CD4-positive, alpha-beta memory T cell (primary cell): ENCODE measurements at regions not wholly inside any gene's neighbourhood (a gene's known extent, or its start where the extent isn't known, plus 50 kb on each side); places are given as distances from the start of the nearest gene placed in this dataset.

Experiments
- CTCF ChIA-PET: fragments of 350-600 bp; sonication (Branson Sonifier 250); formaldehyde crosslinking; loops from one replicate; lab custom pipeline; 2021; ENCODE audit warnings: inconsistent platforms; ENCODE audit not compliant: partially characterized antibody; lab: Charles Lee
- POLR2A ChIA-PET: fragments of 350-600 bp; sonication (Branson Sonifier 250); formaldehyde crosslinking; loops from one replicate; lab custom pipeline; 2021; ENCODE audit not compliant: partially characterized antibody; lab: Charles Lee
- DNase-seq, 5 donors: peaks; one replicate each; pipeline versions ENCODE4 v3.0.0 to v3.0.0-alpha.2; 2020 to 2022; ENCODE audit warnings: mixed read lengths in 1 of 5
- H3K27ac ChIP-seq: one replicate; pipeline ENCODE4 v1.7.0; 2013; ENCODE audit warnings: low read depth, low read length
- H3K27me3 ChIP-seq: 2 replicates; pipeline ENCODE4 v1.7.0; 2013; ENCODE audit warnings: mild to moderate bottlenecking, low read length, moderate library complexity; ENCODE audit not compliant: insufficient read depth
- H3K36me3 ChIP-seq: 2 replicates; pipeline ENCODE4 v1.7.0; 2013; ENCODE audit warnings: mild to moderate bottlenecking, low read length, moderate library complexity; ENCODE audit not compliant: insufficient read depth
- H3K4me1 ChIP-seq: 2 replicates; pipeline ENCODE4 v1.7.0; 2013; ENCODE audit warnings: mild to moderate bottlenecking, low read length, moderate library complexity; ENCODE audit not compliant: insufficient read depth
- H3K4me3 ChIP-seq, 2 donors: one replicate each; pipeline ENCODE4 v1.7.0; 2013; ENCODE audit warnings: low read length in 2 of 2, mild to moderate bottlenecking in 1 of 2
- H3K9me3 ChIP-seq, 2 donors: one replicate each; pipeline ENCODE4 v1.7.0; 2013; ENCODE audit warnings: low read length in 2 of 2, control low read depth in 1 of 2; ENCODE audit not compliant: control insufficient read depth in 1 of 2
- H3K27ac Mint-ChIP-seq, 7 donors: one replicate each; pipeline ENCODE4 v1.8.0; 2020 to 2021; ENCODE audit warnings: mixed read lengths in 7 of 7, mild to moderate bottlenecking in 6 of 7, inconsistent platforms in 3 of 7, moderate library complexity in 3 of 7
- H3K27me3 Mint-ChIP-seq, 2 donors: one replicate each; pipeline ENCODE4 v1.8.0; 2020 to 2021; ENCODE audit warnings: mixed read lengths in 2 of 2
- H3K36me3 Mint-ChIP-seq, 2 donors: one replicate each; pipeline ENCODE4 v1.8.0; 2020 to 2021; ENCODE audit warnings: mixed read lengths in 2 of 2, inconsistent platforms in 1 of 2, mild to moderate bottlenecking in 1 of 2
- H3K4me1 Mint-ChIP-seq, 4 donors: one replicate each; pipeline ENCODE4 v1.8.0; 2020 to 2021; ENCODE audit warnings: mixed read lengths in 4 of 4, mild to moderate bottlenecking in 1 of 4
- H3K4me3 Mint-ChIP-seq, 8 donors: one replicate each; pipeline ENCODE4 v1.8.0; 2020 to 2021; ENCODE audit warnings: mixed read lengths in 8 of 8, mild to moderate bottlenecking in 7 of 8, moderate library complexity in 6 of 8, inconsistent platforms in 3 of 8
- H3K9me3 Mint-ChIP-seq, 8 donors: one replicate each; pipeline ENCODE4 v1.8.0; 2020 to 2021; ENCODE audit warnings: mixed read lengths in 8 of 8, mild to moderate bottlenecking in 5 of 8, inconsistent platforms in 3 of 8, moderate library complexity in 1 of 8
- intact Hi-C: fragments of 100-400 bp; cut with micrococcal nuclease; formaldehyde crosslinking; loops from one replicate; pipeline ENCODE4 v1.15.1; 2023

DNA sequence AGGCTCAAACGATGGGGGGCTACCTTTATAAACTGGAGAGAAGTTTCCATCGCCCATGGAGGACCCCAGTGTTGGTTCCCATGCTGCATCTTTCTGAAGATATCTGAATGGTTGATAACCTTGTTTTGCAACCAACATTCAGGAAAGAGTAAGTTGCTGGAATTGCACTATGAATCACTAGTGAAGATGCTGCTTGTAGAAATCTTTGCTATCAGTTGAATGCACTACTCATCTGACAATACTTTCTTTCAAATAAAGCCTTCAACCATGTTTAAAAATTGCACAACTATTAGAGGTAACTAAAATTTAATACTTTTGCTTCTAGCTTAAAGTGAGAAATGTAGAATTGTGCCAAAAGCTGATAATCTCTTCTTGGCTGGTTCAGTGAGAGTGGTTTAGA is 86.8 kb upstream of the HIVEP3 start:
- Mint-ChIP-seq H3K9me3 (no peaks in the 10 kb centered on the region), H3K36me3 (no peaks in the 10 kb centered on the region), H3K4me1 (peaks cover 20 to 39% (median 24%) of the 10 kb centered on the region in 4 donors), H3K27me3 (no peaks in the 10 kb centered on the region), H3K27ac (no peak overlapping the region), H3K4me3 (no peak overlapping the region)
- Histone ChIP-seq H3K4me1 (peaks cover 6% of the 10 kb centered on the region), H3K9me3 (no peaks in the 10 kb centered on the region), H3K36me3 (no peaks in the 10 kb centered on the region), H3K27ac (no peak overlapping the region), H3K27me3 (no peaks in the 10 kb centered on the region), H3K4me3 (no peak overlapping the region)
- intact Hi-C loops: no loop called here
- CTCF ChIA-PET: no interaction called here
- POLR2A ChIA-PET: no interaction called here
- no peak for DNase-seq

GRCh38 chr1:42004860-42005259 is 86.1 kb upstream of the HIVEP3 start:
- peaks cover 6% of the 10 kb centered on the region for H3K4me1 ChIP-seq
- CTCF ChIA-PET: no interaction called here
- Mint-ChIP-seq H3K27me3 (no peaks in the 10 kb centered on the region), H3K9me3 (no peaks in the 10 kb centered on the region), H3K36me3 (no peaks in the 10 kb centered on the region), H3K4me3 (no peak overlapping the region), H3K27ac (no peak overlapping the region), H3K4me1 (peaks cover 13 to 32% (median 21%) of the 10 kb centered on the region in 4 donors)
- H3K27me3 ChIP-seq: no peaks in the 10 kb centered on the region
- no peaks in the 10 kb centered on the region for H3K36me3 ChIP-seq
- DNase-seq: no peak
- no peak overlapping the region for H3K4me3 ChIP-seq
- POLR2A ChIA-PET: no interaction called here
- intact Hi-C loops: no loop called here
- H3K9me3 ChIP-seq: no peaks in the 10 kb centered on the region
- no peak overlapping the region for H3K27ac ChIP-seq

- no peak overlapping the region for H3K27ac Mint-ChIP-seq
- CTCF ChIA-PET: no interaction called here
- no peaks in the 10 kb centered on the region for H3K36me3 ChIP-seq
- H3K27ac ChIP-seq: no peak overlapping the region
- H3K27me3 Mint-ChIP-seq: no peaks in the 10 kb centered on the region
- H3K4me3 ChIP-seq: no peak overlapping the region
- no peak for DNase-seq
- POLR2A ChIA-PET: no interaction called here
- H3K36me3 Mint-ChIP-seq: no peaks in the 10 kb centered on the region
- no peaks in the 10 kb centered on the region for H3K9me3 Mint-ChIP-seq
- intact Hi-C loops: no loop called here
- peaks cover 8 to 27% (median 19%) of the 10 kb centered on the region in 4 donors for H3K4me1 Mint-ChIP-seq
- H3K9me3 ChIP-seq: no peaks in the 10 kb centered on the region
- H3K4me3 Mint-ChIP-seq: no peak overlapping the region
- H3K27me3 ChIP-seq: no peaks in the 10 kb centered on the region
- peaks cover 3% of the 10 kb centered on the region for H3K4me1 ChIP-seq
Observed at GRCh38 chr1:42004322-42004721, 85.6 kb upstream of the HIVEP3 start.

- no peaks in the 10 kb centered on the region for H3K4me1 ChIP-seq
- H3K9me3 ChIP-seq: no peaks in the 10 kb centered on the region
- H3K36me3 Mint-ChIP-seq: no peaks in the 10 kb centered on the region
- ChIA-PET CTCF (interaction anchor here (0.7 kb wide), 1 partner anchor 26 kb away, joined by 3 read pairs; no protein-coding TSS in a partner anchor), POLR2A (no interaction called here)
- no peak overlapping the region for H3K4me3 ChIP-seq
- H3K4me3 Mint-ChIP-seq: no peak overlapping the region
- H3K4me1 Mint-ChIP-seq: peaks cover 0 to 18% (median 14%) of the 10 kb centered on the region in 4 donors
- no peak overlapping the region for H3K27ac Mint-ChIP-seq
- no peaks in the 10 kb centered on the region for H3K9me3 Mint-ChIP-seq
- intact Hi-C loops: no loop called here
- H3K36me3 ChIP-seq: no peaks in the 10 kb centered on the region
- DNase-seq: no peak
- no peaks in the 10 kb centered on the region for H3K27me3 Mint-ChIP-seq
- no peaks in the 10 kb centered on the region for H3K27me3 ChIP-seq
- no peak overlapping the region for H3K27ac ChIP-seq
Observed at GRCh38 chr1:42003433-42003832, 84.7 kb upstream of the HIVEP3 start.

- ChIA-PET CTCF (no interaction called here), POLR2A (no interaction called here)
- intact Hi-C loops: no loop called here
- Mint-ChIP-seq H3K36me3 (no peaks in the 10 kb centered on the region), H3K27ac (no peak overlapping the region), H3K4me1 (peaks cover under 1 to 22% (median 15%) of the 10 kb centered on the region in 4 donors), H3K4me3 (no peak overlapping the region), H3K27me3 (no peaks in the 10 kb centered on the region), H3K9me3 (no peaks in the 10 kb centered on the region)
- no peaks in the 10 kb centered on the region for H3K27me3 ChIP-seq
- H3K27ac ChIP-seq: no peak overlapping the region
- DNase-seq: no peak
- no peaks in the 10 kb centered on the region for H3K9me3 ChIP-seq
- no peak overlapping the region for H3K4me3 ChIP-seq
- no peaks in the 10 kb centered on the region for H3K36me3 ChIP-seq
- peaks cover 3% of the 10 kb centered on the region for H3K4me1 ChIP-seq
Observed at GRCh38 chr1:42002220-42002619, 83.5 kb upstream of the HIVEP3 start.

- H3K4me3 ChIP-seq: no peak overlapping the region
- no peaks in the 10 kb centered on the region for H3K27me3 ChIP-seq
- Mint-ChIP-seq H3K4me1 (peaks cover 9 to 28% (median 17%) of the 10 kb centered on the region in 4 donors), H3K27me3 (no peaks in the 10 kb centered on the region), H3K36me3 (no peaks in the 10 kb centered on the region), H3K27ac (no peak overlapping the region), H3K4me3 (no peak overlapping the region), H3K9me3 (peaks cover 0 to 3% (median 0%) of the 10 kb centered on the region in 8 donors)
- DNase-seq: no peak
- no peaks in the 10 kb centered on the region for H3K36me3 ChIP-seq
- no peaks in the 10 kb centered on the region for H3K9me3 ChIP-seq
- H3K27ac ChIP-seq: no peak overlapping the region
- ChIA-PET CTCF (no interaction called here), POLR2A (no interaction called here)
- intact Hi-C loops: no loop called here
- H3K4me1 ChIP-seq: peaks cover 8% of the 10 kb centered on the region
Observed at GRCh38 chr1:42000766-42001165, 82.0 kb upstream of the HIVEP3 start.

GRCh38 chr1:41999884-42000283 is 81.2 kb upstream of the HIVEP3 start:
- POLR2A ChIA-PET: no interaction called here

DNA sequence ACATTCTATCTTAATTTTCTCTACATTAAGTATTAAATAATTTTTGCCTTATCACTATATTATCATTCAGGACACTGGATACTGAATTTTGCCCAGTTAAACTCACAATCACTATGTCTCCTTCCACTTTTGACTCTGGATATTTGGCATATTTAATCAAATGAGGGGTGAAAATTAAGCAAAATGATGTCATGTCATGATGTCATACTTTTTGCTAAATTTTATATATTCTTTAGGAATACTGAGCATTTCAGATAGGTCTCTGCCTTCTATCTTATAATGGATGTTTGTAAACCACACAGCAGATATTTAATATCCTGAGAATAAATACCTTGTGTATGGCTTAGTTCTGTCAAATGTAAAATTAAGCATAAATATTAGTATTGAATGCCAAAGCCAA is 79.5 kb upstream of the HIVEP3 start:
- Mint-ChIP-seq H3K36me3 (peaks cover 5 to 9% of the 10 kb centered on the region in 2 donors), H3K4me1 (peaks cover 16 to 40% (median 26%) of the 10 kb centered on the region in 4 donors), H3K27ac (no peak overlapping the region), H3K4me3 (no peak overlapping the region), H3K27me3 (no peaks in the 10 kb centered on the region), H3K9me3 (peaks cover 0 to 8% (median 2%) of the 10 kb centered on the region in 8 donors)
- peaks cover 8% of the 10 kb centered on the region for H3K4me1 ChIP-seq
- H3K9me3 ChIP-seq: peaks cover 0 to 3% of the 10 kb centered on the region in 2 donors
- H3K36me3 ChIP-seq: no peaks in the 10 kb centered on the region
- DNase-seq: no peak
- H3K27me3 ChIP-seq: no peaks in the 10 kb centered on the region
- intact Hi-C loops: no loop called here
- ChIA-PET POLR2A (no interaction called here), CTCF (no interaction called here)
- no peak overlapping the region for H3K27ac ChIP-seq
- H3K4me3 ChIP-seq: no peak overlapping the region

More at GRCh38 chr1:41999884-42000283, 81.2 kb upstream of the HIVEP3 start:
- DNase-seq: no peak
- Mint-ChIP-seq H3K4me1 (peaks cover 16 to 34% (median 23%) of the 10 kb centered on the region in 4 donors), H3K27me3 (no peaks in the 10 kb centered on the region), H3K36me3 (peaks cover 0 to 6% of the 10 kb centered on the region in 2 donors), H3K27ac (peak overlapping the region in 1 of 7 donors; percentile 58), H3K9me3 (peaks cover 0 to 3% (median 0%) of the 10 kb centered on the region in 8 donors), H3K4me3 (no peak overlapping the region)
- Histone ChIP-seq H3K4me1 (peaks cover 8% of the 10 kb centered on the region), H3K9me3 (no peaks in the 10 kb centered on the region), H3K27me3 (no peaks in the 10 kb centered on the region), H3K27ac (no peak overlapping the region), H3K36me3 (no peaks in the 10 kb centered on the region), H3K4me3 (no peak overlapping the region)
- CTCF ChIA-PET: no interaction called here
- intact Hi-C loops: no loop called here
